ENCODE measurements at regions not wholly inside any gene's neighbourhood (a gene's known extent, or its start where the extent isn't known, plus 50 kb on each side); places are given as distances from the start of the nearest gene placed in this dataset.
A peak's percentile ranks its signal among the peaks of the same experiment; 100 is the strongest.

DNA sequence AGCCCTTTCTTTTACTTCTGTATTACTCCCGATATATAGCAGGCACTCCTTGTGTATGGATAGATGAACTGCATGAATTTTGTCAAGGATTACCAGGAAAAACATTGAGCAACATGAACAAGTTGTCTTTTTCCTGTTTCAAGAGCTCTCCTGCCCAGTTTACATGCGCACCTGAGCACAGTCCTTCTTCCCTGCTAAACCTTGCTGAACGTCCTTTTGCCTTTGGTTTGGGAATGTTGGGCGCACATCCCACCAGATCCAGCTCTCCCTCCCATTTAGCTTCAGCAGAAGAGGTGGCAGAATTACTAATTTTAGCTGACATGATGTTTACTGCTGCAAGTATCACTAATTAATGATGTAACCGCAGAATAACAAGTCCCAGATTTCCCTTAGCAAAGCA lies 121.4 kb upstream of the TMCC3 start:
- H3K36me3 ChIP-seq, result no peaks in the 10 kb centered on the region
- no peaks in the 10 kb centered on the region for H3K4me1 ChIP-seq
- TF ChIP-seq, protein P1, sequence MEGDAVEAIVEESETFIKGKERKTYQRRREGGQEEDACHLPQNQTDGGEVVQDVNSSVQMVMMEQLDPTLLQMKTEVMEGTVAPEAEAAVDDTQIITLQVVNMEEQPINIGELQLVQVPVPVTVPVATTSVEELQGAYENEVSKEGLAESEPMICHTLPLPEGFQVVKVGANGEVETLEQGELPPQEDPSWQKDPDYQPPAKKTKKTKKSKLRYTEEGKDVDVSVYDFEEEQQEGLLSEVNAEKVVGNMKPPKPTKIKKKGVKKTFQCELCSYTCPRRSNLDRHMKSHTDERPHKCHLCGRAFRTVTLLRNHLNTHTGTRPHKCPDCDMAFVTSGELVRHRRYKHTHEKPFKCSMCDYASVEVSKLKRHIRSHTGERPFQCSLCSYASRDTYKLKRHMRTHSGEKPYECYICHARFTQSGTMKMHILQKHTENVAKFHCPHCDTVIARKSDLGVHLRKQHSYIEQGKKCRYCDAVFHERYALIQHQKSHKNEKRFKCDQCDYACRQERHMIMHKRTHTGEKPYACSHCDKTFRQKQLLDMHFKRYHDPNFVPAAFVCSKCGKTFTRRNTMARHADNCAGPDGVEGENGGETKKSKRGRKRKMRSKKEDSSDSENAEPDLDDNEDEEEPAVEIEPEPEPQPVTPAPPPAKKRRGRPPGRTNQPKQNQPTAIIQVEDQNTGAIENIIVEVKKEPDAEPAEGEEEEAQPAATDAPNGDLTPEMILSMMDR (IDR thresholded peaks at IDR 0.05), result no peak
- TF ChIP-seq POLR2A (IDR thresholded peaks at IDR 0.05), result no peak
- no peaks in the 10 kb centered on the region for H3K27me3 ChIP-seq
- no peak overlapping the region for H3K27ac ChIP-seq
- no peak for DNase-seq
- intact Hi-C loops (cut with DNase I; ENCODE audit: low total_unique reads), result no loop called here
- no peaks in the 10 kb centered on the region for H3K9me3 ChIP-seq
- no peak overlapping the region for H3K4me3 ChIP-seq

DNA sequence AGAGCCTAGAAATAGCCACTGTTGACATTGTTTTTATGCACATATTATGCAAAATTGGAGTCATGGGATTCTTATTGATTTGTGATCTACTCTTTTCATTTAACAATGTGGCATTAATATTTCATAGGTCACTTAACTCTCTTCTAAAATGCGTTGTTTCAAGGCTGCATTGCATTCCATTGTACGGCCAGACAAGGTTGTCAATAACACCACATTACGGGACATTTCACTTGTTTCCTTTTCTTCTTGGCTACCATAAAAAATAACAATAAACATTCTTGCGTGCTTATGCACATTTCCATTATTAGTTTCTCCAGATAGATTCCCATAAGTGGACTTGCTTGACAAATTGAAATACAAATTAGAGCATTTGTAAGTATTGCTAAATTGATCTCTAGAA lies 120.8 kb upstream of the TMCC3 start:
- Histone ChIP-seq H3K9me3 (no peaks in the 10 kb centered on the region), H3K4me1 (no peaks in the 10 kb centered on the region), H3K4me3 (no peak overlapping the region), H3K27ac (no peak overlapping the region), H3K36me3 (no peaks in the 10 kb centered on the region), H3K27me3 (no peaks in the 10 kb centered on the region)
- no peak for DNase-seq
- TF ChIP-seq POLR2A (IDR thresholded peaks at IDR 0.05), result no peak
- TF ChIP-seq, protein P1 (IDR thresholded peaks at IDR 0.05), result no peak
- intact Hi-C loops (cut with DNase I; ENCODE audit: low total_unique reads), result no loop called here

DNA sequence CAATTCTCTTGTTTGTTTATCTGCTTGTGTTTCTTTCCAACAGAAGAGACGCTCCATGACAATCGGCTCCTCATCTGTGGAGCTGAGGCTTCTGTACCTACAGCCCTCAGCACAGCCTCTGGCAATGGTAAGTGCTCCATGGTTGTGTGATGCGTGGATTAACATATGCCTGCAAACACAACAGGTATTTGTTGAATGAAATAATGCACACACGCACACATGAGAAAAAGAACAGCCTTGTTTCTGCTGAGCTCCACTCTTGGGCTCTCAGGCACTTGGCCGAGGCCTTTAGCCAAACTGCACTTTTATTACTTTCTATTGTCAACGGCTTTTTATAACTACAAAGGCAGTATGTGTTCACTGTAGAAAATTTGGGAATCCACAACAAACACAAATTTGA lies 120.4 kb upstream of the TMCC3 start:
- Histone ChIP-seq H3K27ac (no peak overlapping the region), H3K27me3 (no peaks in the 10 kb centered on the region), H3K4me3 (no peak overlapping the region), H3K36me3 (no peaks in the 10 kb centered on the region), H3K4me1 (no peaks in the 10 kb centered on the region), H3K9me3 (no peaks in the 10 kb centered on the region)
- TF ChIP-seq POLR2A (IDR thresholded peaks at IDR 0.05), result no peak
- TF ChIP-seq, protein P1 (IDR thresholded peaks at IDR 0.05), result no peak
- DNase-seq, result no peak
- intact Hi-C loops (cut with DNase I; ENCODE audit: low total_unique reads), result no loop called here

DNA sequence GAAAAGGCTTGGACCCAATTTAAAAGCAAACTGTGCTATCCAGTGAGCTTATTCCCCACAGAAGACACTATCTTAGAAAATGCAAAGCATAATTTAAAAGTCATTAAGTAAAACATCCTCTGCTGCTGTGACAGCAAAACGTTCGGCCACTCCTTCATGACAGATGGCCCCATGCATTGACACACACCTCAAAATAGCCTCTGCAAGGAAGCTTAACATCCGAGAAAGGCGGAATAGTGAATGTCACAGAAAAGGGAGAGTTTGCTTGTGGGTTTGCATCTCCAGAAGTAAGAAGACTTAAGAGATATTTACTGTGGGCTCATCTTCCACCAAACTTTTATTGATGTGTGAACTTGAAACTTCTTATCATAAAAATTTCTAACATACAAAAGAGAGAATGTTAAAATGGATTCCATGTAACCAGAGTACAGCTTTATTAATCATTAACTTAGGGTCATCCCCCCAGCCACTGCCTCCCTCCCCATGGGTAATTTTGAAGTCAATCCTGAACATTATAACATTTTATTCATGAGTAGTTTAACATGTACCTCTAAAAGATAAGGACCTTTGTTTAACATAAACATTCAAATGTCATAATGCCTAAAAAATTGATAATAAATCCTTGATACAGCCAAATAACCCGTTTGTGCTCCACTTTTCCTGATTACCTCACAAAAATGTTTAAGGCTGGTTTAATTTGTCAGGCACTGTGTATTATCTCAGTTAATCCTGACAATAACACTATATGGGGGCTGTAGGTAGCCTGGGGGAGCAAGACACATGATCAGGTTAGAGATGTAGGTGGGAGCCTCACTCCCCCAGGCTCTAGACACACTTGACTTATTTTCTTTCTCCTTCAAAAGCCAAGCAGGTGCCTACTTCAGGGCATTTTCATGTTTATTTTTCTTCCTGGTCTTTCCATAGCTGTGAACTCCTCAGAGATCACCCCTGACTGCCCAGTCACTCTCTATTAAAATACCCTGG lies 119.7 kb upstream of the TMCC3 start:
- H3K36me3 ChIP-seq, result no peaks in the 10 kb centered on the region
- H3K9me3 ChIP-seq, result no peaks in the 10 kb centered on the region
- no peaks in the 10 kb centered on the region for H3K4me1 ChIP-seq
- no peak for DNase-seq
- peak overlapping the region in 1 of 2 donors; percentile 26 for H3K27ac ChIP-seq
- no peak overlapping the region for H3K4me3 ChIP-seq
- intact Hi-C loops (cut with DNase I; ENCODE audit: low total_unique reads), result no loop called here
- no peak for TF ChIP-seq POLR2A (IDR thresholded peaks at IDR 0.05)
- TF ChIP-seq, protein P1 (IDR thresholded peaks at IDR 0.05), result no peak
- H3K27me3 ChIP-seq, result no peaks in the 10 kb centered on the region

DNA sequence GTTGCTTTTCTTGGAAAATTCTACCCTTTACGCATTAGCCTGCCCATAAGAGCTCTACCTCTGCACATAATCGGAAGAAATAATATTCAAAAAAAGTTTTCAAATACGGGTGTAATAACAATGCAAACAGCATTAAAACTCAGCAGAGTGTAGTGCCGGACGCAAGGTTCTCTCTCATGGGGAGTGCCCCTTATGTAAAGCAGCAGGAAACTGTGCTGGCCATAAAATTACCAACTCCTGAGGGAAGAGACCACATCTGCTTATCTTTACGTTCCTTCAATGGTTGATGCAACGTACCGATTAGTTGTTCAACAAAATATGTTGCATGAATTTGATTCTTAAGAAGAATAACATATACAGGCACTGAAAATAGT lies 118.7 kb upstream of the TMCC3 start:
- H3K27me3 ChIP-seq, result no peaks in the 10 kb centered on the region
- TF ChIP-seq, protein P1 (IDR thresholded peaks at IDR 0.05), result no peak
- no peak for TF ChIP-seq POLR2A (IDR thresholded peaks at IDR 0.05)

More for the DNA sequence above, 118.7 kb upstream of the TMCC3 start:
- no peaks in the 10 kb centered on the region for H3K9me3 ChIP-seq
- H3K27ac ChIP-seq, result peak overlapping the region in 1 of 2 donors; percentile 2
- intact Hi-C loops (cut with DNase I; ENCODE audit: low total_unique reads), result no loop called here
- H3K4me1 ChIP-seq, result no peaks in the 10 kb centered on the region
- DNase-seq, result no peak
- H3K36me3 ChIP-seq, result no peaks in the 10 kb centered on the region
- no peak overlapping the region for H3K4me3 ChIP-seq
